ENCODE measurements at regions not wholly inside any gene's neighbourhood (a gene's known extent, or its start where the extent isn't known, plus 50 kb on each side); places are given as distances from the start of the nearest gene placed in this dataset.

- no peak for DNase-seq
Observed at GRCh38 chr10:131636841-131637724, 263.7 kb upstream of the PPP2R2D start.

GRCh38 chr10:131638049-131638879, 262.5 kb upstream of the PPP2R2D start:
- DNase-seq: no peak

- no peak for DNase-seq
Observed at GRCh38 chr10:131638880-131639278, 261.9 kb upstream of the PPP2R2D start.

- DNase-seq: no peak
Observed at GRCh38 chr10:131640045-131640644, 260.7 kb upstream of the PPP2R2D start.

GRCh38 chr10:131641231-131641630, 259.6 kb upstream of the PPP2R2D start:
- DNase-seq: no peak

GRCh38 chr10:131641898-131642297, 258.9 kb upstream of the PPP2R2D start:
- no peak for DNase-seq

GRCh38 chr10:131642966-131643365, 257.8 kb upstream of the PPP2R2D start:
- DNase-seq: no peak

GRCh38 chr10:131644289-131644688, 256.5 kb upstream of the PPP2R2D start:
- no peak for DNase-seq

- DNase-seq: no peak
Observed at GRCh38 chr10:131644864-131645658, 255.7 kb upstream of the PPP2R2D start.

- DNase-seq: no peak
Observed at GRCh38 chr10:131645756-131646155, 255.1 kb upstream of the PPP2R2D start.

- no peak for DNase-seq
Observed at GRCh38 chr10:131646551-131647525, 254.0 kb upstream of the PPP2R2D start.

- DNase-seq: no peak
Observed at GRCh38 chr10:131647789-131648188, 253.0 kb upstream of the PPP2R2D start.

GRCh38 chr10:131648386-131649020, 252.3 kb upstream of the PPP2R2D start:
- no peak for DNase-seq

GRCh38 chr10:131649617-131650016, 251.2 kb upstream of the PPP2R2D start:
- no peak for DNase-seq

GRCh38 chr10:131650169-131650705, 250.6 kb upstream of the PPP2R2D start:
- no peak for DNase-seq

GRCh38 chr10:131650771-131651673, 249.8 kb upstream of the PPP2R2D start:
- DNase-seq: no peak

- no peak for DNase-seq
Observed at GRCh38 chr10:131651674-131652437, 249.0 kb upstream of the PPP2R2D start.

GRCh38 chr10:131652438-131653139, 248.2 kb upstream of the PPP2R2D start:
- DNase-seq: no peak

Data from 8988T (cell line).